ENCODE measurements at regions not wholly inside any gene's neighbourhood (a gene's known extent, or its start where the extent isn't known, plus 50 kb on each side); places are given as distances from the start of the nearest gene placed in this dataset.

DNA sequence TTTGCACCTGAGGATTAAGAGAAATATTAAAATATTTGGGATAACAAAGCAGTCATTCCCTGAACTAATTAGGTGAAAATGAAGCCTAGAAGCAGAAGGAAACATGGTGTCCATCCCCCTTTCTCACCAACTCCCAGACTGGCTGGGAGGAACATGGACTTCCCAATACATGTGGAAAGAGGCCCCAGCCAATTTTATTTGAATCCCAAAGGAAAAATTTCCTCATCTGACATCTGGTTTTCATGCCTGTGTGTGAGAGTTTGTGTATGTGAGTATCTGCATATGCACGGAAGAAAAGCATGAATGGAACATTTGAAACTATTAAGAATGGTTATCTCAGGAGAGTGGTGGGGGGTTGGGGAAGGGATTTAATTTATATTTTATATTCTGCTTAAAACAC lies 84.3 kb downstream of the COPS8 start:
- DNase-seq (ENCODE audit: low spot score) = no peak

DNA sequence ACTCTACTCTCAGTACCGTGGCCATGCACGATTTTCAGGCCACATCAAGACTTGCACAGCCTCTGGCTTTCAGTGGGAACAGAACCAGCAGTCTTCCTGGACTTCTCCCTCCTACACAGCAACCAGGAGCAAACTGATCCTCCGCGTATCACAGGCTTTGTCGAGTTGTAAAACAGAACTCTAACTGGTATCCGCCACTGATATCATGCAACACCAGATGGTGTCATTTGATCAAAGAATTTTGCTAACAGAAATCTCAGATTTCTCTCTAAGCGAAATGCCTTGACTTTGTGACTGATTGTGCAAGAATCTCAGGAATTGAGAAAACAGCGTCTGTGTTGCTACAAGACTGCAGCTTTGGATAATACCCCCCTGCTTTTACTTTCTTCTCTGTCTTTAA lies 85.7 kb downstream of the COPS8 start:
- DNase-seq (ENCODE audit: low spot score) = no peak

DNA sequence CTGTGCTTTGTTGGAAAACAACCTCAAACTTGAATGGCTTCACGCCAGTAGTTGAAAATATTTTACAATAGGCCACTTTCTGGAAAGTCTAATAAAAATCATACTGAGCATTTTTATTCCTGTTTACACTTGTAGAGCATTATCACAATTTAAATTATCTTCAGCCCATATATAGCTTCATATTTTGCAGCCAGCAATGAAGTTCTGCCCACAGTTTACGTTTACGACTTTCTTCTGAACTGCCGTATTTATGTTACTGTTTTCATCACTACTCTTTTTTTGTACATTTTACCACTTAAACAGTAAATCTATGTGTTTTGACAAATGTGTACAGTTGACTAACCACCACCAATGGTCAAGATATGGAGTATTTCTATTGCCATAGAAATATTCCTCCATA lies 86.2 kb downstream of the COPS8 start:
- no peak for DNase-seq (ENCODE audit: low spot score)

DNA sequence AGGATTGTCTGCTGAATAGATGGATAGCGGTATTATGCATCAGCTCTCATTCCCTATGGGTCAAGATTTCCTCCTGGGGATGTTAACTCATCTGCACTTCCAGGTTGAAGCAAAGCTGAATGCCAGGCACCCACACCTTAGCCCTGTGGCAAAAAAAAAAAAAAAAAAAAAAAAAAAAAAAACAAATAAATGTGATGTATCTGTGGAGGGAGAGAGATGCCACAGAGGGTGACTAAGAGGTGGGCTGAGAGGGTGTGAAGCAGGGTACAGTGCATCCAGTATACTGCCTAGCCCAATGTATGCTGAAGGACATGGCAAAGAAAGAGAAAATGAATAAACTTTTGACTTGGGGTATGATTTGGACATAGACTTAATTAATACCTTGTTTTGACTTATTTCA lies 91.4 kb downstream of the COPS8 start:
- no peak for DNase-seq (ENCODE audit: low spot score)

DNA sequence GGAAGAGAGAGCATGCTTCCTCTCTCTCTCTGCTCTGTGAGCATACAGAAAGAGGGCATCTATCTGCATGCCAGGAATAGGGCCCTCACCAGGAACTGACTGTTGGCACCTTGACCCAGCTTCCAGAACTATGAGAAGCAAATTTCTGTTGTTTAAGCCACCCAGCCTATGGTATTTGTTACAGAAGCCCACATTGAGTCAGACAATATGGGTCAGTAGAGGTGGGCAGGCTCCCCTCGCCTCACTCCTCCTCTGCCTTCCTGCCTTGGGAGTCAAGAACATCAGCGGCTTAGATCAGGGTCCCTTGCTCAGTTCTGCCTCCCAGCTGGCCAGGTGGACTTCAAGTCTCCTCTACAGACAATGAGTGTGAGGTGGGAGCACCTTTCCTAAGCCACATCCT lies 92.3 kb downstream of the COPS8 start:
- no peak for DNase-seq (ENCODE audit: low spot score)

DNA sequence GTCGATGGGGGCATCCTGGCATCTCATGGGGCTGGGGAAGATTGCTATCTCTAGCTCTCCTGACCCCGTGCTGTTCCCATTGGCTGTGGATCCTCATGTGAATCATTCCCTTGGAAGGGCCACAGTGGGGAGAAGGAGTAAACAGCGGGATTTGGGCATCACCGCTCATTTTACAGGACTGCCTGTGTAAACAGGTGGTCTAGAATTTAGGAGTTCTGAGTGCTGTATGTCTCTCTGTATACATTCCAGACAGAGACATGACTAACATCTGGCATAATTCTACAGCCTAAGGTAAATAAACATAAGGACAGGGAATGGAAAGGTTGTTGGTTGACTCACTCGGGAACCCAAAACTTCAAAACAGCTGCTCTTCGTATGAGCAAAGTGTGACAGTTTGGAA lies 92.7 kb downstream of the COPS8 start:
- no peak for DNase-seq (ENCODE audit: low spot score)

DNA sequence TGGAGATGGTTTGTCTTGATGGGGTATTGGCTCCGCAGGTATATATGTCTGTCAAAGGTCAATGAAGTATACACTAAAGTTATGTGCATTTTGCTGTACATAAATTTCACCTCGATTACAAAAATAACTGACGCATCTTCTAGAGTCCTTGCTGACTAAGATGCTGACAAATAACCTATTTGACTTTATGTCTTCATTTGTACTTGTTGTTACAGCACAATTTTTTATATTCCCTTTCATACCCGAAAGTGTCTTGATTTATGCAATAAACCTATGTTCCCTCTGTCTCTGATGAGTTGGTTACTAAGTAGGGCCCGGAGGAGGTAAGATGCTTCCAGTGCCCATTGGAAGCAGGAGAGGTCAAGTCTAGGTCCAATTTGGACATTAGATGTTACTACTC lies 93.5 kb downstream of the COPS8 start:
- DNase-seq (ENCODE audit: low spot score) = no peak

DNA sequence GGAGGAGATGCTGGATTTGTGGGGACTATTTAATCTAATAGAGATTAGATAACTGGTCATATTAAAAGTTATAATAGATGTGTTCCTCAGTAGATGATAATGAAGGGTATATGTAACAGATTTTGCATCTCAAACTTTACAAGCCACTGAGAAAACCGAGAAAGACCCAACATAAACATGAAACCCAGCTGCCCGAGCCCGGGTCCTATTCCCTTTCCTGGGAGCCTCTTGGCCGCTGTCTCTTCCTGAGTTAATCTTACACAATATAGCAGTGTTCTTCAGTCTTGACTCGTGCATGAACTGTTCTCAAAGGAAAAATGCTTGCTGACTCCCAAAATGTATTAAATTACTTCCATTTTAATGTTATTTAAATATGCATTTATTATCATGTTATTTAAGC lies 94.5 kb downstream of the COPS8 start:
- no peak for DNase-seq (ENCODE audit: low spot score)

DNA sequence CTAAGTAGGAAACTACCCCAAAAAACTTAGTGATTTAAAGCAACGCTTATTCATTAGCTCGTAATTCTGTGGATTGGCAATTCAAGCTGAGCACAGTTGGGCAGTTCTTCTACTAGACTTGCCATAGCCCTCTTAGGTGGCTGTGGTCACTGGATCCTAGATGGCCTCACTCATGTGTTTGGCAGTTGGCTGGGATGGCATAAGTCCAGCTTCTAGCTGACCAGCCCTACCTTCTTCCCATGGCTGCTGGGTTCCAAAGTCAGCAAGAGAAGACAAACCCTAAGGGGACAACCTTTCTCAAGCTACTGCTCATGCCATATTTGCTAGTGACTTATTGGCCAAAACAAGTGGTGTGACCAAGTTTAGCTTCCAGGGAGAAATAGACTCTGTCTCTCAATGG lies 95.3 kb downstream of the COPS8 start:
- DNase-seq (ENCODE audit: low spot score) = no peak

DNA sequence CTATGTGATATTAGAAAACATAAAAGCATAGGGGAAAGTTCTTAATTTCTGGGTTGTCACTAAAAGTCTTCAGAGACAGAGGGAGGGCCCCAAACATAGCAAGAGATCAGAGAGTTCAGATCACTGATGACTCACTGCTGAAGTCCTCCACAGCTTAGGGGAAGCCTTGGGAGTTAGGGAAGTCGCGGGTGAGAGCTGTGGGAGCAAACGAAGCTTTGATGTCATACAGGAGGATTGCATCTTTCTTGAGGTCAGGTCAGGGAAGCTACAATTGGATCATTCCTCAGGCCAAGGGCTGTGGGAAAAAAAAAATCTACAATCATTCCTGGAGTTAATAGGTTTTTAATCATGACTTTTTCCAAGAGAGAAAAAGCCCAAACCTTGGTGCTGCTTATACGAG lies 96.2 kb downstream of the COPS8 start:
- DNase-seq (ENCODE audit: low spot score) = no peak

DNA sequence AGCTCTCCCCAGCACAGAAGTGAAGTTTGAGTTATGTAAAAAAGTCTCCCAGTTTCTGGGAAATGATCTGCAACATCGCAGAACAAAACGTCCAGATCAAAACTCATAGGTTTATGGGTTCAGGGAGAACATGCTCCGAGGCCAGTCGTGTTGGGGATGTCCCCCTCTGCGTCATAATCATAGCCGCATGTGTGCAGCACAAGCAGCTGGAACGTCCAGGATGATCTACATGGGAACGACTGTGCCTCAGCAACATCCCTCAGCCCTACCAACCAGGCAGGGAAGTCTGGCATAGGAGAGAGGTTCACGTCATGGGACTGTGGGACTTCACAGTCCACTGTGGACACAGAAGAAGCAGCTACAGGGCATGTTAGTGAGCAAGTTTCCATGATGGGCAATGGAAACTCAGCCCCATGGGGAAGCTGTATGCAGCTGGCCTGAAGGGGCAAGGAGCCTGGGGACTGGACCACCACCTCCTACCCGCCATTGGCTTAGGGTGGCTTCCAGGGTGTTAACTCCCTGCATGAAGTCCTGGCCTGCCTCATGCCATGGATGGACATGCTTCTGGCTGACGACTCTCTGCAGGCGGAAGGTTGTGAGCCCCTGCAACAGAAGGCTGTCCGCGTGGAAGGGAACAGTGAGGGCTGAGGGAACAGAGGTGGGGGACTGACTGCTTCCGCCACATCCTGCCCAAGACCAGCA lies 96.9 kb downstream of the COPS8 start:
- DNase-seq (ENCODE audit: low spot score) = no peak

DNA sequence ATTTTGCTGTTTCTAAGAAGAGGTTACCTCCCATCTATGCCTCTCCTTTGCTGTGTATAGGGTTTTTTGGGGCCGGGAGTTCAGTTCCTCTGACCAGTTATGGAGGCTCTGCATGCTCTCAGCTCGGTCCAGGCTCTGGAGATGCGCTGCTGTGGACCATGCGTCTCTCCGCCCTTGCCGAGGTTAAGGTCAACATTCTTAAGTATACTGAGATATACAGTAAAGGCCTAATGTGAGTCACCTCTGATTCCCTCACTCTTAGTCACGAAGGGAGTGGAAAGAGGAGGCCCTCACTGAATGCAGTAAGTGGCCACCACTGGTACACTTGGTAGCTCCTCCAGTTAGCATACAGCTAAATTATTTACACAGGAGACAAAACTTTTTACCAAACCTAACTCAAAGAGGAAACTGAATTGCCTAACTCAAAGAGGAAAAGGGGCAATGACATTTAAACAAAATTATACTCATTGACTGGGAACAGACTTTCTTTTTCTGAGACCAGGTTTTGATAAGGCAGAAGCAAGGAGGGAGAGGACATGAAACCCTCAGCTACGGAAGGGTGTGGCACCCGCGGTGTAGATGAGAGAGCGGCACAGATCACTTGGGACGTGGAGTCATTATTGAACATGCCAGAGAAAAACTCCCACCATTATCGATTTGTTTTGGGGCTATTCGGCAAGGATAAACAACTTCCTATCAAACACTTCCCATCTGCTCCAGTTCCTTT lies 98.7 kb downstream of the COPS8 start:
- DNase-seq (ENCODE audit: low spot score) = no peak

DNA sequence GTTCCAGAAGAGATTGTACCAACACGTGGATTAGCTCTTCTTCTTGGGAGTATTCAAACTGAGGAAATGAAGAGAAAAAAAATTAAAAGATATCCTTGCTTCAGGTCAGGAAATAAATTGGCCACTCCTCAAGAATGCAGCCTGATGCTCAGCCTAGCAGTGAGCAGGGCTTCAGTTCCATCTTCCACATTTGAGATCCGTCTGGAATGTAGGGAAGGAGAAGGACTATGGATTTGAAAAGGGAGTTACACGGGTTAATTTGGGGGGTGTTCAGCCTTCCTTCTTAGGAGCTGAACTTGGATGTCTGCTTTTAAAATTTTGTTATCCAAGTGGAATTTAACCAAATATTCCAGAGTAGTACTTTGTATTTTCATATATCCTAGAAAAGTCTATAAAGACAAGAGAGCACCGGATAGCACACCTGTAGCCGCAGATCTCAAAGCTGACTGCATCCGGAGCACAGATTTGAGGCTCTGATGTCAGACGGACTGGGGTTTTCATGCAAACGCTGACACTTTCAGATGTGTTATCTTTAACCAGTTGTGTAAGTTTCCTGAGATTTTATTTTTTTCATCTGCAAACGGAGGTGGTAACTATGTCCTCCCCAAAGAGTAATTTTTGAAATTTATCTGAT lies 99.3 kb downstream of the COPS8 start:
- DNase-seq (ENCODE audit: low spot score) = no peak

DNA sequence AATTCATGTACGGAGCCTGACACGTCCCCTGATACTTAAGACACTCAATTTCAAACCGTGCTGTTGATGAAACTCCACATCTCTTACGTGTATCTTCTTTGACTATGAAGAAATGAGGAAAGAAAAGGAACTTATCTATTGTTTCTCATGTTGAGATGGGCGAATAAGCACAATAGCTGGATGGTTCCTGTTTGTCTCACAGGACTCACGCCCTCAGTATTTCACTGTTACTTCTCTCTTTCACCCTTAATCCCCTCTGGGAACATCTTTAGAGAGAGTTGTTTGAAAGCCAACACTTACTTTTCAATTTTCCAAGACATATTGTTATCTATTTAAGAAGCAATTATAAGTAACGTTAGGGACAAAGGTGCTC lies 99.8 kb downstream of the COPS8 start:
- no peak for DNase-seq (ENCODE audit: low spot score)

DNA sequence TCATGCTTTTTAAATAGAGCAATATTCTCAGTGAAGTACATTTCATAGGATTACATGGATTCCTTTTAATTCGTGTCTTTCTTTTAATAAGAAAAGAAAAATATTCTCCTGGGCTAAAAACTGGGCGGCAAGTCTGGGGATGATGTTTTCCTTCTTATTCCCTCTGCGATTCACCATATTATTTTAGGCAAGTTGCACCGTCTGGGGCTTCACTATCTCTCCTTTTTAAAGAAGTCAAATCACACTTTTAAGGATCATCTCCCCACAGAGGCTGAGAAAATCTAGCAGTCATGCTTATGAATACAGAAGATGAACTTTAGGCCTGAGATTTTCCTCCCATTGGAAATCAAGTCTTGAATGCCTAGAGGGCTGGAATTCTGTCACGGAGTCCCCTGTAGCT lies 104.1 kb downstream of the COPS8 start:
- DNase-seq (ENCODE audit: low spot score) = no peak

DNA sequence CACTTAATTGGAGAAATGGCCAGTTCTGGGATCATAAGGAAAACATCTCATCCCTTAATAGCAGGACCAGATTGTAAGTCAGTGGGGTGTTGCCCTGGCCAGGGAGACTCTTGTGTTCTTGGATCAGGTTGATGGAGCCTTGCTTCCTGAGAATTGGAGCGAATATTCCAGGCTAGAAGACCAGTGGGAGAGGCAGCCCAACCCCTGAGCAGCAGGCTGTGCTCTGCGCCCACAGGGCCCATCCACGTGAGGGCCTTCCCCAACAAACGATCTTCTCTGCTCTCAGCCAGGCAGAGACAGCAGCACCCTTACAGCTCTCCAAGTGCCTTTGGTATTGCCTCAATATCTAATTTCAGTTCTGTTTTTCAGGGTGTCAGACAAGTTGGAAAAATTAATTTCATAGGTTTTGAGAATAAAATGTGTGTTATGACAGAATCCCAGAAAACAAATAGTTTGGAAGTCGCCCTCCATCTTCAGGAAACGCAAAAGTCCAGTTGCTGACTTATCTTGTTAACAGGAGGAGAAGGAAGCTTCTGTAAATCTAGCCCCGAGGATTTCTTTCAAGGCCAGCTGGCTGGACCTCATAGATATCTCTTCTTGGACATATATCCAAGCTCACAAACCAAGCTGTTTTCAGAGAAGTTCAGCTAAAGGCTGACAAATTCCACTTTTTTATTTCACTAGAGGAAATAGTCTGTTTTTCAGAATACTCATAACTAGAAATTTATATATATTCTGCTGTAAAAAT lies 105.5 kb downstream of the COPS8 start:
- no peak for DNase-seq (ENCODE audit: low spot score)

DNA sequence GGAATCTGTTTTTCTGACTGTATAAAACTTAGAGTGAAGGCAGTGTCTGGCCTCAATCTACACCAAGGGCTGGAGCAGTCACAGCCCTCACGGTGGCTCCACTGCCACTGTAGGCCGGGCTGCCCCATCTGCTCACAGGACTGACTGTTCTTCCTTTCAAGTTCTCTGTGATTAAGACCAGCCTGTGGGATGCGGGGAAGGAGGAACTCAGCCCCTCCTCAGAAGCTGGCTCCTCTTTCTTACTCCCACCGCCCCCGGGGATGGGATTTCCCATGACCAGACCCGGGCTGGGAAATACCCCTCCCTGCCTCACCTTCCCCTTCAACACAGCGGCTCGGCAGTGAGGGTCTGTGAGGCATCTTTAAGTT lies 106.0 kb downstream of the COPS8 start:
- DNase-seq (ENCODE audit: low spot score) = no peak

DNA sequence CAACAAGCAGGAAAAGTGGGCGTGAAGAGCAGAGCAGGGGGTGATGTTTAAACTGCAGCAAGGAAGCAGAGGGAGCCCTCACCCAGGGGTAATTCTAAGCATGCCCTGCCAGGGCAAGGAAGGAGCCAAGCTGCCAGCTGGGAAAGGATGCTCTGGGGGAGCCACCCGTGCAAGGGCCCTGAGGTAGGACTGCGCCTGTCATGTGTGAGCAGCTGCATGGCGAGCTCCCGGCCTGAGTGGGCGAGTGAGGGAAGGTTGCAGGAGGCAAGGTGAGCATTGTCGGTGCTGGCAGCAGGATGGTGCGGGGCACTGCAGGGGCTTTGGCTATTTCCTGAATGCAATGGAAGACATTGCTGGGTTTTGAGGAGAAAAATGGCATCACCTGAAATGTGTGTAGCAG lies 107.2 kb downstream of the COPS8 start:
- no peak for DNase-seq (ENCODE audit: low spot score)

DNA sequence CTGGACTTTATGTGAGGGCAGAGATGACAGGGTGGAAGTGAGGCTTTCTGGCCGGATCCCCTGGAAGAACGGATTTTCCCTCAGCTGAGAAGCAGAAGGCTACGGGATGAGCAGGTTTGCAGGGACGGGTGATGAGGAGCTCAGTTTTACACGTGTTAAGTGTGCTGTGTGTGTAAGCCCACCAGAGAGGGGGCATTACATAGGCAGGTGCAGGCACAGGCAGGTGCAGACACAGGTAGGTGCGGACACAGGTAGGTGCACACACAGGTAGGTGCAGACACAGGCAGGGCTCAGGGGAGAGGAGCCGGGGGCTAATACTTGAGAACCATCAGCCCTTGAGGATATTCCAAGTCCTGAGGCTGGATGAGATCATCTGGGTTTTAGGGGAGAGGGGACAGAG lies 107.7 kb downstream of the COPS8 start:
- DNase-seq (ENCODE audit: low spot score) = no peak

DNA sequence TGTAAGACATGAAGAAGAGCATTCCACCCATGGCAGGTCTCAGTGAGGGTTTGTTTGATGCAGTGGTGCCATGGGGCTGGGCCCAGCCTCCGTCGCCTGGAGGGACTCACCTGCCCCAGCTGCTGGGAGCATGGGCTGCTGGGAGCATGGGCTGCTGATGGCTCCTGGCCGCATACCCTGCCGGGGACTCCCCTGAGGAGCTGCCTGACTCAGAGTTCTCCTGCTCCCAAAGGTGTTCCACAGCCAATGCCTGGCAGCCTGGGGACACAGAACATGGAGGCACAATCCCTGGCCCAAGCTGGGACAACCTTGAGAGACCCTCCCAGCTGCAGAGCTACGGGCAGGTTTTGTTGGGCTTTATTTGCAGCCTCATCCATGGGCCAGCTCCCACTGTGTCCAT lies 108.4 kb downstream of the COPS8 start:
- no peak for DNase-seq (ENCODE audit: low spot score)

DNA sequence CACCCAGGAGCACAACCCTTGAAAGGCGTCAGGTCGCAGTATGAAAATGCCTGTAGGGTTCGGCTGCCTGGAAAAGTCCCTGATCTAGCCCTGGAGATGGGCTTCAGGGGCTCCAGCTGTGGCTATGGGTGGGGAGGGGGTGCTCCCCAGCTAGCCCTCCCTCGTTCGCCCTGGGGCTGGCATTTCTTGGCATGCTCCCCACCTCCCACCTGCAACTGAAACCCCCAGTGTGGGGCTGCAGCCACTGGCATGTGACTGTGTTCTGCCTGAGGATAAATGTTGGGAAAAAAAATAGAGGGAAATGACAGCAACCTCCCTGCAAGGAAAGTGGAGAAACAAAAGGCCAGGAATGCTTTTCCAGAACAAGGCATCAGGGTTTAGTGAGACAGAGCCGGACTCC lies 109.2 kb downstream of the COPS8 start:
- DNase-seq (ENCODE audit: low spot score) = no peak

DNA sequence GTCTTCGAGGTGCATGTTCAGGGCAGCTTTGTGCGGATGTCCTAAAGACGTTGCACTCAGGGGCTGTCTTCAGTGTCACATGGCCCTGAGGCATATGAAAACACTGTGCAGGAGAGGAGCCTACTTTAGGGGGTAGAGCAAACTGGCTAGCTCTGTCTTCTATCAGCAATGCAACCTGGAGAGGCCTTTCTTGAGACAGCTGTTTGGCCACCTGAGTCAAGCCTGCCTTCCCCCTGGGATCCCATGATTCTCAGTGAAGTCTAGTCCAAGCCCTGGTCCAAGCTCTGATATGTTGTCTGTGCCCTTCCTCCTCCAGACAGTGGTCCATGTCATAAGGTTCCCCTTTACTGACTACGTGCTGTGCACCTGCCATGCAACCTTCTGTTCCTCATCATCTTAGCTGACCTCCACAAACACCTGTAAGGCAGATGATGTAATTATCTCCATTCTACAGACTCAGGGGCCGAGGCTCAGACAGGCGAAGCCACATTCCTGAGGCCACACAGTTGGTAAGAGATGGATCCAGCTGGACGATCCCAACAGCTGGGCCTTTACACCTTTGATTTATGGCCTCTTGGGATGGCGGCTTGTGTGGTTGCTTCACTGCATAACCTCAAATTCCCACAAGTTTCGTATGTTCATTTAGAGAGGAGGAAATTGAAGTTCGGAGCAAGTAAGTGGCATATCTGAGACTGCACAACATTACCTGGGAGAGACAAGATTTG lies 109.9 kb downstream of the COPS8 start:
- DNase-seq (ENCODE audit: low spot score) = no peak
